NT2/D1 (cell line): ENCODE measurements at regions not wholly inside any gene's neighbourhood (a gene's known extent, or its start where the extent isn't known, plus 50 kb on each side); places are given as distances from the start of the nearest gene placed in this dataset.

ENCODE experiments used
- YY1 ChIP-seq: IDR thresholded peaks from 2 replicates; pipeline ENCODE4 v1.6.1; 2011; ENCODE audit not compliant: insufficient read length, insufficient read depth
- ZNF274 ChIP-seq: IDR thresholded peaks from 2 replicates; pipeline ENCODE4 v1.6.1; 2011; ENCODE audit warnings: mild to moderate bottlenecking, low read depth, low read length

DNA sequence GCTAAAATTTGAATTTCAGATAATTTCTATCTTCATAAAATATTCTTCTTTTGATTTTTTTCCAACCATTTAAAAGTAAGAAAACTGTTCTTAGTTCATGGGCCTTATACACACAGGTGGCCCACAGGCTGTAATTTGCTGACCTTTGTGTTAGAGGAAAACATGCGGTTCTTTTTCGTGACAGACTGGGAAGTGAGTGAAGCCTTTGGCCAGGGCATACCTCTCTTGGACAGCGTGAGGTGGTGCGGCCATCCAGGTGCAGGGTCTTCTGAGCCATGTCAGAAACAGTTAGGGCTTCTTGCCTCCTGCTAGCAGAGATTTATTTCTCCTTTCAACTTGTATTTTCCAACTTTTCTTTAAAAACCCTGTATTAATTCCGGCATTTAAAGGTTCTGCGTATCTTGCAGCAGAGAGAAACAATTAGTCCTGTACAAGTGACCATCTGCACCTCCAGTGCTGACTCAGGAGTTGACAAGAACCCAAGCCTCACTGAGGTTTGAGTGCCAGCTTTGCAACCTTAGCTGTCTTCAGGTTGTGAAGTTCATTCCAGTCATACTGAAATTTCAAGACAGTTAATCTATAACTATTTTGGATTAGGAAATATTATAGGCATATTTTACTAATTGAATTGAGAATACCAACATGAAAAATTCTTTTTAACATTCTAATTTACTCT lies 177.8 kb downstream of the LY86 start:
- no peak for TF ChIP-seq ZNF274
- TF ChIP-seq YY1: no peak
